Astrocyte of the cerebellum (primary cell): ENCODE measurements at regions not wholly inside any gene's neighbourhood (a gene's known extent, or its start where the extent isn't known, plus 50 kb on each side); places are given as distances from the start of the nearest gene placed in this dataset.
"Not testable (repeated sequence)": the region's sequence is repeated elsewhere in the genome, so short reads cannot be mapped to it uniquely, and the experiment has no call there.

Source experiments
- DNase-seq: peaks from one replicate; pipeline ENCODE4 v3.0.0-alpha.2; 2011; ENCODE audit warnings: low read depth
- H3K4me3 ChIP-seq: 2 replicates; pipeline ENCODE4 v1.5.1; 2011; ENCODE audit warnings: mild to moderate bottlenecking, low read depth, low read length, moderate library complexity
- CTCF ChIP-seq: IDR thresholded peaks from 2 replicates; pipeline ENCODE4 v1.5.1; 2012; ENCODE audit warnings: low read length, low read depth, moderate library complexity, mild to moderate bottlenecking; ENCODE audit errors: missing control alignments
- in situ Hi-C: cut with HindIII; loops from 2 replicates; pipeline ENCODE4 v1.10.0; 2017; ENCODE audit warnings: low sequenced_read_pairs

GRCh38 chr1:101444381-101444780 lies 207.6 kb downstream of the S1PR1 start:
- no peak overlapping the region for H3K4me3 ChIP-seq
- in situ Hi-C loops = no loop called here
- DNase-seq = no peak
- no peak for TF ChIP-seq CTCF

GRCh38 chr1:101444873-101445618 lies 208.2 kb downstream of the S1PR1 start:
- no peak overlapping the region for H3K4me3 ChIP-seq
- no peak for DNase-seq
- TF ChIP-seq CTCF = no peak
- in situ Hi-C loops = no loop called here

GRCh38 chr1:101448018-101448417 lies 211.2 kb downstream of the S1PR1 start:
- in situ Hi-C loops = no loop called here
- H3K4me3 ChIP-seq = no peak overlapping the region
- DNase-seq = no peak
- TF ChIP-seq CTCF = no peak

GRCh38 chr1:101450691-101451090 lies 213.9 kb downstream of the S1PR1 start:
- in situ Hi-C loops, H3K4me3 ChIP-seq, DNase-seq: not testable (repeated sequence)

- in situ Hi-C loops = no loop called here
- no peak for DNase-seq
- no peak for TF ChIP-seq CTCF
- H3K4me3 ChIP-seq = no peak overlapping the region
Observed at GRCh38 chr1:101451888-101452287, 215.1 kb downstream of the S1PR1 start.

- no peak for TF ChIP-seq CTCF
- in situ Hi-C loops = no loop called here
- DNase-seq = no peak
- H3K4me3 ChIP-seq = no peak overlapping the region
Observed at GRCh38 chr1:101452825-101453224, 216.0 kb downstream of the S1PR1 start.

- DNase-seq = no peak
- no peak for TF ChIP-seq CTCF
- H3K4me3 ChIP-seq = no peak overlapping the region
- in situ Hi-C loops = no loop called here
Observed at GRCh38 chr1:101453844-101454243, 217.0 kb downstream of the S1PR1 start.
